CD4-positive, alpha-beta T cell treated with Interleukin-15 for 4 hours (primary cell): ENCODE measurements at regions not wholly inside any gene's neighbourhood (a gene's known extent, or its start where the extent isn't known, plus 50 kb on each side); places are given as distances from the start of the nearest gene placed in this dataset.
"Not testable (repeated sequence)": the region's sequence is repeated elsewhere in the genome, so short reads cannot be mapped to it uniquely, and the experiment has no call there.

Experiments
- DNase-seq: peaks from one replicate; pipeline ENCODE4 v3.0.0-alpha.2; 2020; ENCODE audit warnings: low spot score

- DNase-seq: no peak
These were observed 278.0 kb upstream of the NUDT12 start for GRCh38 chr5:103840600-103840999.

- no peak for DNase-seq
These were observed 271.6 kb upstream of the NUDT12 start for GRCh38 chr5:103834216-103834615.

DNA sequence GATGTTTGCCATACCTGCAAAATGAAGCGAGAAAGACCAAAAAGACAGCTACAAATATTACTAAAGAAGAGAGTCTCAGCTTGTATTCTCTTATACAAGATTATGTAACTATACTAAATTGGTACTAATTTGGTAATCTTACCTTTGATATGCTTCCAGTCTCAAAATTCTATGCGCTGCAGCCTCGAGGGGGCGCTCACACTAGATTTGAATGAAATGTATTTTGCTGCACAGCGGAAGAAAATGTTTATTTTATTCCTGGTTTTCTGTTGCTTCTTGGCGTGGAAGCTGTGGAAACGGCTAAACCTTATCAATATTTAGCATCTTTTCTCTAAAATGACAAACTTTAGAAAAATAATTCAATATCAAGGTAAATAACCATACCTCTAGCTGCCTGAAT is 267.0 kb upstream of the NUDT12 start:
- no peak for DNase-seq

DNA sequence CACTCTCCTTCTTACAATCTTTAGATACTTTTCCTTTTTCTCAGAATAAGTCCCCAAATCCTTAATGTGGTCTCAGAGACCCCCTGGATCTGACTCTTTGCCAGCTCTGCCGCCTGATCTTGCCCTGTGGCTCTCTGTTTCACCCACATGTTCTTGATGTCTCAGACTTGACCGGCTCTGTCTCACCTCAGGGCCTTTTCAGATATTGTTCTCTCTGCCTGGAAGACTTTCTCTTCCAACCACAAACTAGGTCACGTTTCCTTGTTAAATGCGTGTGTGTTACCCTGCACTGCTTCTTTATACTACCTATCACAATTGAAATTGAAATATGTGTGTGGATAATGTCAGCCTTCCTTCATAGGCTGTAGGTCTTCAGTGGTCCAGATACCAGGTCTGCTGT is 265.4 kb upstream of the NUDT12 start:
- no peak for DNase-seq

- DNase-seq: no peak
These were observed 258.8 kb upstream of the NUDT12 start for GRCh38 chr5:103821361-103821760.

DNA sequence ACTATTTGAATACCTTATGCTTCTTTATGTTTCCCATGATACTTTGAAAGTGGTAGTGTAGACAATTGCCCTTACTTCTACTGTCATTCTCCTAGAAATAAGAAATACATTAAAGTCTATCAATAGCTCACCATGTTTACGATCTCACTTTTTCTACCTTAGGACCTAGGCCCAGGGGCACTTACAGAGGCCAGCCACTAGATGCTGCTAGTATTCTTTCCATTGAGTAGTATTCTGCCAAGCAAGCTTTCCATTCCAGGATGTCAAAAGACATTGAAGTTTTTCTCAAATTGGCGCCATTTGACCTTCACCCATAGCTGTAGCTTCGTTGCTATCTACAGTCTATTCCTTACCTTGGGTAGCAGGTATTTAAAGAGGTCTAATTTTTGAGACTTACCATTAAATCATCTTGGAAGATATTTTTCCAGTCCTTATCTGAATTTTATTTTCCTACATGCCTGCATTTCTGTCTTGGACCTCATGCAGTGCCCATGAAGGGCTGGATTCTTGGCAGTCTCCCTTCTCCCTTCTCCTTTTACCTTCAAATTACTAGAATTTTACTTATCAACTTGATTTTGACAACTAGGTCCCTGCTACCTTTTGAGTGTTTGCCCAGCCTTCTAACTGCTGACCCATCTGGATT is 246.0 kb upstream of the NUDT12 start:
- DNase-seq: no peak

- DNase-seq: no peak
These were observed 242.1 kb upstream of the NUDT12 start for GRCh38 chr5:103804711-103805110.

DNA sequence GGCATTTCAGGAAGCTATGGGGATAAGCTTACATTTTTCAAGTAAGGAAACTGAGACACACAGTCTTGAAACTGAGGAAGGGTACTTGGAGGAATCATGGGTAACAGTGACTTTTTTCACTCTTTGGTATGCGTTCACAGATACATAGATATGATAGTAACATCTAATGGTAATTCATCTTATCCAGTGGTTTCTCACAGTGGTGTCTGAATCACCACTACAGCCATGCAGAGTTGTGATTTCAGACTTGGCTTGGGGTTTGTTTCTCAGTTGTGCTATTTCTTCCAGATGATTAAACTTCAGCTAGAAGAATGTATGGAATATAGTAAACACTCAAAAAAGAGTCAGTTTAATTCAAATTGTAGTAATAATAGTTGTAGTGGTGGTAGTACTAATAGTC is 239.1 kb upstream of the NUDT12 start:
- DNase-seq: no peak

DNA sequence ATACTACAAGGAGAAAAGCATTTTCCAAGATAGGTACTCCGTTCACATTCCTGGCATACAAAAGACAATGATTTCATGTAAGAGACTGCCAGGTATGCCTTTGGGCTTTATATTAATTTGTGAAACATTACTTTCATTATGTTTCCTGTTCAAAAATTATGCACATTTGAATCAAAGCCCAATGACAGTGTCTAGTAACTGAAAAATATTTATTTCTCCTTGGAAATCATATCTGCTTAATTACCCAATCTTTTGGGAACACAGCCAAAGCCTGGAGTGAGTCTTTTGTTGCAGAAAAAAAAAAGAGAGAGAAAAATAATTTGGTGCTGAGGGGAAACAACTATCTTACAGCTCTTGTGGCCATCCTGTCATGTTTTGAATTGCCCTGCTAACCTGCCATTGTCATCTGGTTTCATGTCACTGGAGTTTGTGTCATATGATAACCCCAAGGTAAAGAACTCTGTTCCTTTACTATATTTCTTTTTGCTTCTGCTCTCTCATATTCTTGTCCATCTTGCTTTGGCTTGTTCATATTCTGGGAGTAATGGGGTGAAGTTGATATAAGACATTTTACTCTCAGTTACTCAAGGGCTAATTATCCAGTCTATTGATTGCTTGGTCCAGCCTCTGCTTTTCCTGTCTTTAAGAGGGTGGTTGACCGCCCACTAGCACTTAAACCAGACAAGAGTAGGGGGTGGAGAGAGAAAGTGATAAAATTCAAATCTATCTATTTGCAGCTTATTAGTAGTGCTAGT is 238.3 kb upstream of the NUDT12 start:
- DNase-seq: no peak

DNA sequence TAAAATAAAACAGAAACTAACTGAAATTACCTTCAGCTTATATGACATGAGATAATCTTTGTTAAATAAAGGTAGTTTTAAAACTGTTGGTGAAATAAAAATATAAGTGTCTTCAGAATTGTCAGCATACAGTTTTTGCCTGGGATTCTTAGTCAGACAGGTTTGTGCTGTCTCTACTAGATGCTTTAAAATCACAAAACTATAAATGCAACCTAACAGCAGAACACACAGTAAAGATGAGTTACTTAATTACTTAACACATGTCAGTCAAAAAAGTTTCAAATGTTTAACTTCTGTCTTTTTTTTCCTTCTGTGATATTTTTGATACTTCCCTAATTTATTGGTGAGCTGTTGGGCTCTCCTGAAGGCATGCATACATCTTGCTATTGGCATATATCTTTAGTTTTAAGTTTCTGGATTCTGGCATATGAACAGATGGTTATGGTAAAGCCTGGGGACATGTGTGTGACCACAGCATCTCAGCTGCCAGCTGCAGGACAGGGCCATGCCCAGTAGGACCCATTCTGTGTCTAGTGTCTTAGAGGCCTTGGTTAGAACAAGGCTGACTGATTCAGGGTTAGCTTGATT is 231.1 kb upstream of the NUDT12 start:
- no peak for DNase-seq

- DNase-seq: no peak
These were observed 223.0 kb upstream of the NUDT12 start for GRCh38 chr5:103785569-103785968.

DNA sequence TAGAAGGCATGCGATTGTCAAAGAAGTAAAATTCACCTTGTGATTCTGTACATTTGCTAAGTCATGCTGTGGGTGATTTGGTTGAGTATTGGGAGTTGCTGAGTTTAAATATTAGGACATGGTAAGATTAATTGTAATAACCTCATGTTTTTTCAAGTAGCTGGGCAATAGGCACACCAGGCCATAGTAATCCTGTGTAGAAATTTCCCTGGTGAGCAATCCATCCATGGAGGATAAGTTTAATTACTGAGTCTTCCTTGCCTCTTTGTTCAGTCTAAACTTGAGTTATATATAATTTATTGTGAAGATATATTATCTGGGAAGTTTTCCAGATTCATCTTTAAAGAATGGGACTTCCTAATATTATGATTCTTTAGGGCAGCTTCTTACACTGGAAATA is 221.1 kb upstream of the NUDT12 start:
- no peak for DNase-seq

GRCh38 chr5:103780794-103781193 is 218.2 kb upstream of the NUDT12 start:
- no peak for DNase-seq

DNA sequence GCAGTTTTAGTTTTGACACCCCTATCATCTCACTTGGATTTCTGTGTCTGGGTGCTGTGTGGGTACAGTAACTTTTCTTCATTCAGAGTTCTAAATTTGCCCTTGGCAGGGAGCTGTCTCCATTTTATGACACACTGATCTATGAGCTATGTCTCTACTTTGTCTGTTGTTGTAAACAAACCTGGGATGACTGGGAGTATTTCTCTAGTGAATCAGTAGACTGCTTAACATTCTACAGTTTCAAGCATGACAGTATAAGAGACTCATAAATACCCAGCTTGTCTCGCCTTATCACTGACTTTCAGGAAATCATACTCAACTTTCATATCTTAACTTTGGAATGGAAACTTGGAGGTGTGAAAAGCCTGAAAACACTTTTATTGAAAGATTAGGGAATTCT is 212.1 kb upstream of the NUDT12 start:
- DNase-seq: no peak

DNA sequence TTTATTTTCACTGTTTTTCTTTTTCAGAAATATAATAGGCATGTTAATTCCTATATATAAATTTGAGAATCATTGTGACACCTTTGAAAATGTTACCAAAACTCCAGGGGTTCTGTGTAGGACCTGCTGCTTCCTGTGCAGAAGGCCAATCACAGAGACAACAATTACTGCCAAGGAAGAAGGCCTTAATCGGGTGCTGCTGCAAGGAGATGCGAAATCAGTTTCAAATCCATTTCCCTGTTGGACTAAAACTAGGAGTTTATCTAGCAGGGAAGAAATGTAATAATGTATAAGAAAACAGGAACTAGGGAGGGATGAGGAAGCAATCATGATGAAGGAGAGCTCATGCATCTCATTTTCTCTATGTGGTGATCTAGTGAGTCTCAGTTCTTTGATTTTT is 209.7 kb upstream of the NUDT12 start:
- DNase-seq: no peak

- no peak for DNase-seq
These were observed 201.8 kb upstream of the NUDT12 start for GRCh38 chr5:103764403-103764802.

GRCh38 chr5:103758996-103759395 is 196.4 kb upstream of the NUDT12 start:
- no peak for DNase-seq

GRCh38 chr5:103755974-103756373 is 193.4 kb upstream of the NUDT12 start:
- no peak for DNase-seq

DNA sequence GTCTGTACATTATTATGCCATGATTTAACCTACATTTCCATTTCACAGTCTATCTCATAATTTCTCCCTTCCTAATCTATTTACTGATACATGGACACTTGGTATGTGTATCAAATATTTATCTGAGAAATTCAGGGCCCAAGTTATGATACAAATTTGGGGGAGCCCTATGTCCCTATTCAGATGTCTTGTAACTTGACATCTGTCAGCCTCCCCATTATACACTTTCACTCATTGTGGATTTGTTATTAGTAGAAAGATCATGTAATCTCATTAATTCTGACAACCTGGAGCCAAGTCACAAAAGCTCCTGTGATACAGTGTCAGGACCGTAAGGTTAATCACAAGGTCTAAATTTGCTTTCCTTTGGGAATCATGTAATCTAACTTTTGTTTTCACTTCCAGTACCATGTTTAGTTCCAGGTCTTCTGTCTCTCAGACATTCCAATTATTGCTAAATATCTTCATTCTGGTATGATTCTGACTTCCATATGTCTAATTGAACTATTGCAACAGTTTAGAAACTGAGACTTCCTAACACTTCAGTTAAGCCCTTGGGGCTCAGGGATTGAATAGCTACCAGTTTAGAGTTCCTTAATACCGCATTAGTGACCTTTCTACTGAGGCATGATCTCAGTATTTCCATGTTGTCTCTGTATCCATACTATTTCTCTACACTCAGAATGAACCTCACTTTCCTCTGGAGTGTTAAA is 182.9 kb upstream of the NUDT12 start:
- no peak for DNase-seq

DNA sequence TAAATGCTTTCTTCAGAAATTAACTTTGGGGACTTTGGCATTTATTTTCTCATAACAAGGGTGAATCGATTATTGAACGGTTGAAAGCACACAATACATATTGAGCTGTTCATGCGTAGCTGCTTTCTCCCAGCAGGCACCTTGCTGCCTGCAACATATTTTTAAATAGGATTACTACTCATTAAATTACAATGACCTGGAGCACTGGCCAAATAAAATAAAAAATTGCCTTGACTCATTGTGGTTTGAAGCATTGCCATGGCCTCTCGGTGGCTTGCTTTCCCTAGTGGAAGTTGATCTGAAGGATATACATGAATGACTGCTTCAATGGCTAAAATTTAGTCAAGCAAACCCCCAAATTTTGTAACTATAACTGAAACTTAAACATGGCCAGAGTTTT is 181.6 kb upstream of the NUDT12 start:
- DNase-seq: no peak

GRCh38 chr5:103743421-103743820 is 180.8 kb upstream of the NUDT12 start:
- DNase-seq: no peak

GRCh38 chr5:103741984-103742383 is 179.4 kb upstream of the NUDT12 start:
- no peak for DNase-seq

DNA sequence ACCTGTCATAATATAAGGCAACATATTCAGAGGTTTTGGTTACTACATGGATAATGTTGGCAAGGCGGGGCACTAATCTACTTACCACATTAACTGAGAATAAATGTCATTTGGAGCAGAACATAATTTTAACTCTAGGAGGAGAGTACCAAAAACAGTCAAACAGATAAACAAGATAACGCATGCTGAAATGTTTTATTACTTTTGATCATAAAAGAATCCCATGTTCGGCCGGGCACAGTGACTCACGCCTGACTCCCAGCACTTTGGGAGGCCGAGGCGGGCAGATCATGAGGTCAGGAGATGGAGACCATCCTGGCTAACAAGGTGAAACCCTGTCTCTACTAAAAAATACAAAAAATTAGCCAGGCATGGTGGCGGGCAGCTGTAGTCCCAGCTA is 173.8 kb upstream of the NUDT12 start:
- DNase-seq: not testable (repeated sequence)
